ENCODE measurements at regions not wholly inside any gene's neighbourhood (a gene's known extent, or its start where the extent isn't known, plus 50 kb on each side); places are given as distances from the start of the nearest gene placed in this dataset.
"Not testable (repeated sequence)": the region's sequence is repeated elsewhere in the genome, so short reads cannot be mapped to it uniquely, and the experiment has no call there.

- H3K4me2 ChIP-seq (ENCODE audit: insufficient read depth in 1 of 2, low read depth in 2 of 2, low read length in 2 of 2); H4K5ac ChIP-seq (ENCODE audit: insufficient read length, low read depth, low read length); H3K9ac ChIP-seq (replicated peaks in 1 of 4; ENCODE audit: extremely low read depth in 1 of 4, low read depth in 3 of 4, low read length in 3 of 4); H2BK15ac ChIP-seq (ENCODE audit: low read length); H3K23ac ChIP-seq (ENCODE audit: insufficient read length); H3K18ac ChIP-seq (ENCODE audit: extremely low read depth, low read length); DNase-seq (ENCODE audit: low read depth in 1 of 2, low spot score in 2 of 2); H3K79me1 ChIP-seq (ENCODE audit: low read depth, low read length); H3K56ac ChIP-seq (replicated peaks; ENCODE audit: insufficient read length, low read depth, low read length); H2BK12ac ChIP-seq (ENCODE audit: low read depth, low read length); POLR2A ChIA-PET (ENCODE audit: partially characterized antibody); H3K14ac ChIP-seq (ENCODE audit: insufficient read length); H3K23me2 ChIP-seq (ENCODE audit: low read depth, low read length); H3K9me3 ChIP-seq (ENCODE audit: insufficient read depth in 2 of 2, low read depth in 1 of 2, low read length in 1 of 2); H3K4me1 ChIP-seq (replicated peaks in 1 of 4; ENCODE audit: control insufficient read depth in 3 of 4, insufficient read depth in 4 of 4, low read length in 3 of 4); H3K27ac ChIP-seq (ENCODE audit: low read depth, low read length); H3K4me3 ChIP-seq (ENCODE audit: extremely low read depth in 1 of 4, insufficient read depth in 2 of 4, low read depth in 3 of 4, low read length in 4 of 4); H2AK5ac ChIP-seq (ENCODE audit: low read depth, low read length); H3K79me2 ChIP-seq (ENCODE audit: control insufficient read depth in 1 of 2, insufficient read depth in 2 of 2, low read length in 2 of 2); H2BK20ac ChIP-seq (ENCODE audit: low read length); H3K27me3 ChIP-seq (replicated peaks in 1 of 4; ENCODE audit: control insufficient read depth in 3 of 4, extremely low read depth in 1 of 4, insufficient read depth in 3 of 4, low read length in 3 of 4); H2BK5ac ChIP-seq (ENCODE audit: low read depth, low read length); H2BK120ac ChIP-seq (replicated peaks; ENCODE audit: low read depth, low read length); H4K8ac ChIP-seq (ENCODE audit: extremely low read depth, insufficient read depth, low read length); H3K4ac ChIP-seq (replicated peaks; ENCODE audit: insufficient read length, low read depth, low read length); CTCF ChIA-PET (ENCODE audit: partially characterized antibody); H3K36me3 ChIP-seq (ENCODE audit: control insufficient read depth in 2 of 4, insufficient read depth in 4 of 4, low read length in 3 of 4); H4K20me1 ChIP-seq (replicated peaks in 1 of 2; ENCODE audit: control insufficient read depth in 1 of 2, insufficient read depth in 2 of 2, low read length in 2 of 2); FAIRE-seq; H2AFZ ChIP-seq (ENCODE audit: low read length); H4K91ac ChIP-seq (replicated peaks; ENCODE audit: insufficient read length, low read length): not testable (repeated sequence)
- 94% methylated on average over 1 of the region's 1 CpG; no CpG with 5 or more reads in 1 of the 2 experiments for WGBS, 2 experiments (ENCODE audit: extremely low coverage in 1 of 2, insufficient coverage in 1 of 2, insufficient read length in 1 of 2, insufficient replicate concordance in 2 of 2, low coverage in 1 of 2, low lambda C conversion rate in 2 of 2, missing lambda C conversion rate in 1 of 2)
These were observed 98.7 kb upstream of the PPP1R9A start for GRCh38 chr7:94808673-94809072.

Data from H1 (cell line).